ENCODE measurements at regions not wholly inside any gene's neighbourhood (a gene's known extent, or its start where the extent isn't known, plus 50 kb on each side); places are given as distances from the start of the nearest gene placed in this dataset.

GRCh38 chr2:153360239-153360638 is 118.3 kb downstream of the RPRM start:
- H3K27ac ChIP-seq, result no peak overlapping the region
- no peak overlapping the region for H3K4me3 ChIP-seq
- H3K9me3 ChIP-seq, result peaks cover 0 to 11% (median 0%) of the 10 kb centered on the region in 4 donors
- 81 to 89% methylated on average over 3 of the region's 3 CpGs for WGBS, 2 donors
- H3K36me3 ChIP-seq, result no peaks in the 10 kb centered on the region
- TF ChIP-seq CTCF (IDR thresholded peaks at IDR 0.05) (no peak), EP300 (IDR thresholded peaks at IDR 0.05) (no peak), POLR2A (IDR thresholded peaks at IDR 0.05) (no peak)
- no peaks in the 10 kb centered on the region for H3K4me1 ChIP-seq
- no peak for DNase-seq (ENCODE audit: low spot score in 2 of 2)
- H3K27me3 ChIP-seq, result no peaks in the 10 kb centered on the region

- H3K27ac ChIP-seq, result no peak overlapping the region
- H3K27me3 ChIP-seq, result no peaks in the 10 kb centered on the region
- H3K36me3 ChIP-seq, result no peaks in the 10 kb centered on the region
- 17 to 21% methylated on average over 1 of the region's 1 CpG for WGBS, 2 donors
- no peak for TF ChIP-seq EP300 (IDR thresholded peaks at IDR 0.05)
- TF ChIP-seq POLR2A (IDR thresholded peaks at IDR 0.05), result no peak
- no peak for TF ChIP-seq CTCF (IDR thresholded peaks at IDR 0.05)
- no peak for DNase-seq (ENCODE audit: low spot score in 2 of 2)
- no peak overlapping the region for H3K4me3 ChIP-seq
- no peaks in the 10 kb centered on the region for H3K4me1 ChIP-seq
- H3K9me3 ChIP-seq, result peaks cover 0 to 8% (median 0%) of the 10 kb centered on the region in 4 donors
These were observed 124.2 kb downstream of the RPRM start for GRCh38 chr2:153354377-153354776.

GRCh38 chr2:153349603-153350002 is 129.0 kb downstream of the RPRM start:
- WGBS, 2 donors, result 83 to 86% methylated on average over 4 of the region's 4 CpGs
- no peak for DNase-seq (ENCODE audit: low spot score in 2 of 2)
- TF ChIP-seq CTCF (IDR thresholded peaks at IDR 0.05), result no peak
- no peak for TF ChIP-seq EP300 (IDR thresholded peaks at IDR 0.05)

GRCh38 chr2:153347818-153348495 is 130.6 kb downstream of the RPRM start:
- TF ChIP-seq EP300 (IDR thresholded peaks at IDR 0.05) (no peak), POLR2A (IDR thresholded peaks at IDR 0.05) (no peak), CTCF (IDR thresholded peaks at IDR 0.05) (no peak)
- H3K9me3 ChIP-seq, result peaks cover 0 to 8% (median 0%) of the 10 kb centered on the region in 4 donors
- no peaks in the 10 kb centered on the region for H3K27me3 ChIP-seq
- H3K36me3 ChIP-seq, result no peaks in the 10 kb centered on the region
- no peak overlapping the region for H3K4me3 ChIP-seq
- H3K4me1 ChIP-seq, result no peaks in the 10 kb centered on the region
- WGBS, 2 donors, result 27 to 44% methylated on average over 2 of the region's 2 CpGs
- no peak for DNase-seq (ENCODE audit: low spot score in 2 of 2)
- H3K27ac ChIP-seq, result no peak overlapping the region

More at GRCh38 chr2:153349603-153350002, 129.0 kb downstream of the RPRM start:
- Histone ChIP-seq H3K4me3 (no peak overlapping the region), H3K36me3 (no peaks in the 10 kb centered on the region), H3K27me3 (no peaks in the 10 kb centered on the region), H3K27ac (no peak overlapping the region), H3K9me3 (peaks cover 0 to 8% (median 0%) of the 10 kb centered on the region in 4 donors), H3K4me1 (no peaks in the 10 kb centered on the region)

GRCh38 chr2:153320879-153321278 is 157.7 kb downstream of the RPRM start:
- TF ChIP-seq CTCF (IDR thresholded peaks at IDR 0.05) (no peak), POLR2A (IDR thresholded peaks at IDR 0.05) (no peak), EP300 (IDR thresholded peaks at IDR 0.05) (no peak)
- Histone ChIP-seq H3K36me3 (no peaks in the 10 kb centered on the region), H3K27me3 (no peaks in the 10 kb centered on the region), H3K27ac (no peak overlapping the region), H3K4me1 (no peaks in the 10 kb centered on the region), H3K4me3 (no peak overlapping the region), H3K9me3 (no peaks in the 10 kb centered on the region)
- no peak for DNase-seq (ENCODE audit: low spot score in 2 of 2)
